GM21737 (cell line): ENCODE measurements at regions not wholly inside any gene's neighbourhood (a gene's known extent, or its start where the extent isn't known, plus 50 kb on each side); places are given as distances from the start of the nearest gene placed in this dataset.

Experiments
- ATAC-seq: cut with Tn5 transposase; IDR thresholded peaks from one replicate; pipeline ENCODE4 v1.9.1; 2021; ENCODE audit warnings: mild to moderate bottlenecking, moderate library complexity; ENCODE audit not compliant: unreplicated experiment

GRCh38 chr1:58888833-58889232 lies 105.0 kb upstream of the JUN start:
- no peak for ATAC-seq

GRCh38 chr1:58890113-58890512 lies 106.3 kb upstream of the JUN start:
- no peak for ATAC-seq

- ATAC-seq = no peak
Observed at GRCh38 chr1:58890609-58891008, 106.8 kb upstream of the JUN start.

GRCh38 chr1:58891347-58891746 lies 107.5 kb upstream of the JUN start:
- ATAC-seq = no peak

- ATAC-seq = no peak
Observed at GRCh38 chr1:58893257-58893869, 109.5 kb upstream of the JUN start.

- ATAC-seq = no peak
Observed at GRCh38 chr1:58895082-58895481, 111.2 kb upstream of the JUN start.

- ATAC-seq = no peak
Observed at GRCh38 chr1:58895559-58896145, 111.8 kb upstream of the JUN start.

- ATAC-seq = no peak
Observed at GRCh38 chr1:58896246-58897183, 112.7 kb upstream of the JUN start.

GRCh38 chr1:58898739-58899586 lies 115.1 kb upstream of the JUN start:
- no peak for ATAC-seq

- ATAC-seq = no peak
Observed at GRCh38 chr1:58899587-58900271, 115.9 kb upstream of the JUN start.

GRCh38 chr1:58900396-58900795 lies 116.5 kb upstream of the JUN start:
- no peak for ATAC-seq

GRCh38 chr1:58901008-58901407 lies 117.2 kb upstream of the JUN start:
- ATAC-seq = no peak

GRCh38 chr1:58902830-58903513 lies 119.1 kb upstream of the JUN start:
- ATAC-seq = no peak

GRCh38 chr1:58903514-58904298 lies 119.9 kb upstream of the JUN start:
- peak; percentile 85 for ATAC-seq

GRCh38 chr1:58904299-58905125 lies 120.7 kb upstream of the JUN start:
- ATAC-seq = no peak

- no peak for ATAC-seq
Observed at GRCh38 chr1:58905126-58905490, 121.3 kb upstream of the JUN start.

- ATAC-seq = no peak
Observed at GRCh38 chr1:58905628-58906221, 121.9 kb upstream of the JUN start.

GRCh38 chr1:58907398-58907797 lies 123.6 kb upstream of the JUN start:
- no peak for ATAC-seq
